NCI-H2196 treated with DMSO at 0.1 percent for 48 hours (cell line): ENCODE measurements at regions not wholly inside any gene's neighbourhood (a gene's known extent, or its start where the extent isn't known, plus 50 kb on each side); places are given as distances from the start of the nearest gene placed in this dataset.

Source experiments
- DNase-seq: peaks from one replicate; lab custom pipeline; 2025; ENCODE audit not compliant: unreplicated experiment; lab: John Stamatoyannopoulos, UW

- DNase-seq: no peak
Measured at GRCh38 chr6:104229057-104229456, 630.7 kb downstream of the HACE1 start.

DNA sequence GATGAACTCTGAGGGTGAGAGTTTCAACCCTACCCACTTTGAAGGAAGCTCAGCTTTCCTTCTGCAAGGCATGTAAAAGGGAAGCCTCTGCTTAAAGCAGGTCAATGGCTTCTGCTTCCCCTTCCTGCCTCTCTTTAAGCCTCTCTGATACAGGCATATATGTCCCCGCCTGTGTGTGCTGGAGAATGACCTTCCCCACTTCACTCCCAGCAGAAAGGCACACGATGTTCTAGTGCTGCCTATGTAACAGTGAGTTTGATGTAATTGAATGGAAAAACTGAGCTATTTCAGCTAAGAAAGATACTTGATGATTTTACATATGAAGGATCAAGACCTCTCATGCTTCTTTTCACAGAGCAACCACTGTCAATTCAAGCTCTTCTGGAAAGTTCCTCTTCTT lies 632.2 kb downstream of the HACE1 start:
- no peak for DNase-seq

DNA sequence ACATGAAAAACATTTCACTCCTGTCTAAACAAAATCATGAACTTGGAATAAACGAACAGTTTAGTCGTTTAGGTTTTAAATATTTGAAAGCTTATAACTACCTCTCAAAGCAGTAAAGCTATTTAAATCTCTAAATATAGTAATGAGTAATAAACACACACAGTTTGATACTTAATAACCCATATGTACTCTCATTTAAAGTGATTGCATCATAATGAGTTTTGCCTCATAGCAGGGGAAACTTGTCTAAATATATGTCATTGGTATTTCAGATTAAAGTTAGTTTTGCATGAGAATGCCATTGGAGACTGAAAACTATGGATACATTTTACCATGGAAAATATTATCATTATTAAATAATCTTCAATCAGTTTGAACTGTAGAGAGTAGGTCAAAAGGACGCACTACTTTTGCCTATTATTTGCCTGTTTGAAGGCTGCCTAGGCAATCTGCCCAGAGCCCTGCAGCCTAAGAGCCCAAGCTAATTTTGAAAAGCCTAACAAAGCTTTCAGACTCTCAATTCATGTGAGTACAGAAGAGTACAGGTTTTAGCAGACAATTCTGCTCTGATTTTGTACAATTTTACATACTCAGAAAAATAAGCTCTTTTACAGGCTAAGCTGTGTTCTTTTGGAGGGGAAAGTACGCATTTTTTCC lies 632.8 kb downstream of the HACE1 start:
- no peak for DNase-seq

- DNase-seq: no peak
Measured at GRCh38 chr6:104218116-104218515, 641.6 kb downstream of the HACE1 start.

- DNase-seq: no peak
Measured at GRCh38 chr6:104214901-104215300, 644.8 kb downstream of the HACE1 start.

GRCh38 chr6:104212977-104213668 lies 646.6 kb downstream of the HACE1 start:
- no peak for DNase-seq

DNA sequence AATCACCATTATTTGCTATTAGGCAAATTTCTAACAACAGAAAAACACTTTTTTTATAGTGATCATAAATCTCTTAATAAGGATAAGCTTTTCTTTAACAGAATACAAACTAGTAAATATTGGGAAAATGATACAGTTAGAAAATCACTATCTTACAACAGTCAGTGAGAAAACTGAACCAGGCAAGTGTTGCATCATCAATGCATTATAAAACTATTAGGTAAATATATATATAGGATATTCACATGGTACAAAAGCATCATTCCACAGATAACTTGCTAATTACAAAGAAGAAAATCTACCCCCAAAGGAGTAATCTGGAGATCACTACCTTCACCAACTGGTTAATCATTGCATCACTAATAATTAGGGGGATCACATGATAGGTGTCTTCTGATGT lies 652.1 kb downstream of the HACE1 start:
- no peak for DNase-seq

GRCh38 chr6:104201557-104201956 lies 658.2 kb downstream of the HACE1 start:
- DNase-seq: no peak

DNA sequence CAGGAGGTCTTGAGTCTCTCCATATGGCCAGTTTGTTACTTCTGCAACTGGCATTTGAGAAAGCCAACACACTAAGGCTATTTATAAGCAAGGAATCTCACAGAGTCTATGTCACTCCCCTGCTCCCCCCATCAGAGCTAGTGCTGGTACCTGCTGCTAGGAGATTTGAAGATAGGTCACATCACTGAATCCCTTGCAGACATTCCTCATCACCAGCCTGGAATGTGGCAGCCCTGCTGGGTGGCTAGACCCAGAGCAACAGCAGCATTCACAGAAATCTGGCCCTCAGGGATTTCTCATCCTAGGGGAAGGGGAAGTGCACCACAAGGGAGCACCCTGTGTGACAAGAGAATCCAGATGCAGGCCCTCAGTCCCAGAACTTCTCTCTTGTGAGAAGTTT lies 672.1 kb downstream of the HACE1 start:
- no peak for DNase-seq

- no peak for DNase-seq
Measured at GRCh38 chr6:104186831-104187230, 672.9 kb downstream of the HACE1 start.

DNA sequence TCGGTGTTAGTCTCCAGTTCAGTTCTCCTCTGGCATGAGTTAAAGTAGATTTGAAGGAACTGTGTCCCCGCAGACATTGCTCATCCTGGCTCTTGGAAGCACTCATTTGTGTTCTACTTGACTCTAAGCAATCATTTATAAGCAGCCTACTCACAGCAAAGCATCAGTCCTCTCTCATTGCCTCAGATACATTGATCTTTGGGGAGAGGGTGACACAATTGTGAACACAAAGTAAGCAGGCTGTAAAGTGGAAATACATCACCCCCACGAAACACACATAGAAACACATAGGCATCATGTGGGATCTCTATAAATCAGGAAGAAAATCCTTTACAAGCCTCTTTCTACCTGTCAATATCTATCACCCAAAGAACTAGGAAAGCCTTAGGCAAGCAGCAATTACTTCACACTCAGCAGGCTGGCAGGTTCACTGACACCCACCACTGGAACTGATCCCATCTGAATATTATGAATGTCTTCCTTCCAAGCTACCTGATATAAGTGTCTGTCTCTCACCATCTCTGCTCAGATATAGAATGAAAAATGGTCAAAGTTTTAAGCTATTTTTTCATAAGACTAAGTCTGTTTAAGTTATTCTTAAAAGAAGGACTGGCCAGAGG lies 675.8 kb downstream of the HACE1 start:
- no peak for DNase-seq

- DNase-seq: no peak
Measured at GRCh38 chr6:104182811-104183210, 676.9 kb downstream of the HACE1 start.

GRCh38 chr6:104173668-104174067 lies 686.1 kb downstream of the HACE1 start:
- no peak for DNase-seq

DNA sequence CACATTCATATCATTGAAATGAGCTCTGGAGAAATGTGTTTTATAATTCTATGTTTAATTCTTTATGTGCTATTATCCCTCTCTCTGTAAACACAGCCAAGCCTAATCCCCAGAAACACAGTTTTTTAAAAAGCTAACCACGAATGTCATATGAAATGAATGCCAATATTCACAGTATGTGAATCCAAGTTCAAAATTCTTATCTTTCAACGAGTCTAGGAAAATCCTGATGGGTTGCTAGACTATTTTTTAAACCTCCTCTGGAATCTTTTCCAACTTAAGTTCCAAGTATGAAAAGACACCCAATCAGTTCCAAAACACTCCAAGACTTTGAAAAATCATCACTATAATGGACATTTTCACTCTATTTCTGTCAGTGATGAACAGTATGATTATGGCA lies 689.3 kb downstream of the HACE1 start:
- DNase-seq: no peak

GRCh38 chr6:104166055-104166668 lies 693.6 kb downstream of the HACE1 start:
- DNase-seq: no peak

GRCh38 chr6:104162036-104162669 lies 697.6 kb downstream of the HACE1 start:
- DNase-seq: no peak

DNA sequence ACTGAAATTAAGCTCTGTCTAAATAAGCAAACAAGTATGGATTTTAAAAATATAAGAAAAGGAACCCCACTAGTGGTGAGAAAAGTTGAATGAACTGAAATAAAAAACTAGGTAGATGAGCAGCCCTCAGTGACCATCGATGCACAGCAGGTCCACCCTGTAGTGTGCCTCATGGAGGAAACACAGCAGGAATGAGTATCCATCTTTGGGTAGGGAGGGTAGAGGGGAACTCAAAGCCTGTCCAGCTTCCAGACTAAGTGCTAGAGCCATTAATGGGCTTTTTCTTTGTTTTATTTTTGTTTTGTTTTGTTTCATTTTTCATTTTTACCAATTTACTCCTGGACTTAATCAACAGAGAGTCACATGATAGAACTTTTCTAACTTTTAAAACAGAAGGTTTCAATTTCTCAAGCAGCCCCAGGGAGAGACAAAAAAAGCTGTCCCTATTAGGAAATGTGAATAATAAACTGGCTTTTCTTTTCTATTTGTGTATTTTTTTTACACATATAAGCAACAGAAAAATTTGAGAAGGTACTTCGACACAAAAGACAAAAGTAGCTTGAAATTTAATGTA lies 700.6 kb downstream of the HACE1 start:
- DNase-seq: no peak

GRCh38 chr6:104143757-104144156 lies 716.0 kb downstream of the HACE1 start:
- no peak for DNase-seq

GRCh38 chr6:104134876-104135275 lies 724.8 kb downstream of the HACE1 start:
- no peak for DNase-seq

- DNase-seq: no peak
Measured at GRCh38 chr6:104130343-104130742, 729.4 kb downstream of the HACE1 start.

DNA sequence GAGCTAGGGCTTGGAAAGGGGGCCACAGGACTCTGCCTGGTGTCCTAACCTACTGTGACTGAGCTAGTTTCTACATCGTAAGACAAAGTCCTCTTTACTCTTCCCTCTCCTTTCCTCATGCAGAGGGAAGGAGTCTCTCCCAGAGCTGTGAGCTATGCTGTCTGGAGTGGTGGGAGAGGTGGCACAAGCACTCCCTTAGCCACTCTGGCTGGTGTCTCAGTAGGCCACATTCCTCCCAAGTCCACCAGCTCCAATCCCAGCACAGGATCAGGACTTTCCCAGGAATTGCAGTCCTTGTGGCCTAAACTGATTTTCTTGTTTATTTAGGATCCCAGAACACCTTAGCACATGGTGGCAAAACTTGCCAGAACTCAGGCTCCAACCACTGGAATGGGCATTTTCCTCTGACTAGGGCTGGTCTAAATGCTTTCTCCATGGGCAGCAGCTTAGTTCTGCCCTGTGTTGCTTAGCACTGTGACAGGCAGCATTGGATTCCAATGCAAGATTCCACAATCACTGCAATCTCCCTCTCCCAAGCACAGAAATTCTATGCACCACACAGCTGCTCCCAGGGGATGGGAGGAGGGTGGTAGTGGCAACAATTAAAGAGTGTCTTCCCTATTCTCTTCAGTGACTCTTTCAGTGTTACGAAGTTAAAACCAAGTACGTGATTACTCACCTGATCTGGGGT lies 733.3 kb downstream of the HACE1 start:
- no peak for DNase-seq
